Thyroid gland (tissue), 4 donors: ENCODE measurements at regions not wholly inside any gene's neighbourhood (a gene's known extent, or its start where the extent isn't known, plus 50 kb on each side); places are given as distances from the start of the nearest gene placed in this dataset.

ENCODE experiments used
- POLR2A ChIP-seq, 2 donors: fragments of 450-650 bp; IDR thresholded peaks; one replicate each; pipeline ENCODE4 v1.6.1; 2017; ENCODE audit warnings: antibody characterized with exemption in 2 of 2, mild to moderate bottlenecking in 2 of 2, moderate library complexity in 1 of 2
- TF ChIP-seq, protein P1 (sequence below), 6 experiments: fragments of 200-600 bp in 3 of 6; fragments of 450-650 bp in 3 of 6; sonication (generic) in 3 of 6; IDR thresholded peaks; one replicate each; pipeline ENCODE4 v1.5.1; 2016 to 2019; ENCODE audit warnings: antibody characterized with exemption in 6 of 6, mild to moderate bottlenecking in 2 of 6, inconsistent platforms in 1 of 6, moderate library complexity in 1 of 6

DNA sequence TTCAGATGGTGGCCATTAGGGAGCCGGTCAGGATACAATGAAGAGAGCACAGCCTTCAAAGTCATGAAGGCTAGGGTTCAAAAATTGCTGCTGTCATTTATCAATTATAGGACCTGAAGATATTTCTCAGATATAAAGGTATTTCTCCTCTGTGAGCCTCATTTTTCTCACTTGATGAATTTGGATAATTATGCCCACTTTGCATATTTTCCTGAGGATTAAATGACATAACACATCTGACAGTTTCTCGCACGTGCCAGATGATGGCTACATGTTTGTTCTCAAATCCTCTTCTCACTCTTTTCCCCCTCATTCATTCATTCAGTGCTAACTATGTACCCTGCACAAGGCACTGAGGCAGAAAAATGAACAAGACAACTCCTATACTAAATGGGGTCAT, 391.6 kb downstream of the INHBA start:
- TF ChIP-seq, protein P1, sequence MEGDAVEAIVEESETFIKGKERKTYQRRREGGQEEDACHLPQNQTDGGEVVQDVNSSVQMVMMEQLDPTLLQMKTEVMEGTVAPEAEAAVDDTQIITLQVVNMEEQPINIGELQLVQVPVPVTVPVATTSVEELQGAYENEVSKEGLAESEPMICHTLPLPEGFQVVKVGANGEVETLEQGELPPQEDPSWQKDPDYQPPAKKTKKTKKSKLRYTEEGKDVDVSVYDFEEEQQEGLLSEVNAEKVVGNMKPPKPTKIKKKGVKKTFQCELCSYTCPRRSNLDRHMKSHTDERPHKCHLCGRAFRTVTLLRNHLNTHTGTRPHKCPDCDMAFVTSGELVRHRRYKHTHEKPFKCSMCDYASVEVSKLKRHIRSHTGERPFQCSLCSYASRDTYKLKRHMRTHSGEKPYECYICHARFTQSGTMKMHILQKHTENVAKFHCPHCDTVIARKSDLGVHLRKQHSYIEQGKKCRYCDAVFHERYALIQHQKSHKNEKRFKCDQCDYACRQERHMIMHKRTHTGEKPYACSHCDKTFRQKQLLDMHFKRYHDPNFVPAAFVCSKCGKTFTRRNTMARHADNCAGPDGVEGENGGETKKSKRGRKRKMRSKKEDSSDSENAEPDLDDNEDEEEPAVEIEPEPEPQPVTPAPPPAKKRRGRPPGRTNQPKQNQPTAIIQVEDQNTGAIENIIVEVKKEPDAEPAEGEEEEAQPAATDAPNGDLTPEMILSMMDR (IDR thresholded peaks at IDR 0.05), result no peak
- no peak for TF ChIP-seq POLR2A (IDR thresholded peaks at IDR 0.05)
